ENCODE measurements at regions not wholly inside any gene's neighbourhood (a gene's known extent, or its start where the extent isn't known, plus 50 kb on each side); places are given as distances from the start of the nearest gene placed in this dataset.

GRCh38 chr1:185486346-185486745, 169.3 kb upstream of the IVNS1ABP start:
- TF ChIP-seq, protein P1, sequence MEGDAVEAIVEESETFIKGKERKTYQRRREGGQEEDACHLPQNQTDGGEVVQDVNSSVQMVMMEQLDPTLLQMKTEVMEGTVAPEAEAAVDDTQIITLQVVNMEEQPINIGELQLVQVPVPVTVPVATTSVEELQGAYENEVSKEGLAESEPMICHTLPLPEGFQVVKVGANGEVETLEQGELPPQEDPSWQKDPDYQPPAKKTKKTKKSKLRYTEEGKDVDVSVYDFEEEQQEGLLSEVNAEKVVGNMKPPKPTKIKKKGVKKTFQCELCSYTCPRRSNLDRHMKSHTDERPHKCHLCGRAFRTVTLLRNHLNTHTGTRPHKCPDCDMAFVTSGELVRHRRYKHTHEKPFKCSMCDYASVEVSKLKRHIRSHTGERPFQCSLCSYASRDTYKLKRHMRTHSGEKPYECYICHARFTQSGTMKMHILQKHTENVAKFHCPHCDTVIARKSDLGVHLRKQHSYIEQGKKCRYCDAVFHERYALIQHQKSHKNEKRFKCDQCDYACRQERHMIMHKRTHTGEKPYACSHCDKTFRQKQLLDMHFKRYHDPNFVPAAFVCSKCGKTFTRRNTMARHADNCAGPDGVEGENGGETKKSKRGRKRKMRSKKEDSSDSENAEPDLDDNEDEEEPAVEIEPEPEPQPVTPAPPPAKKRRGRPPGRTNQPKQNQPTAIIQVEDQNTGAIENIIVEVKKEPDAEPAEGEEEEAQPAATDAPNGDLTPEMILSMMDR (IDR thresholded peaks at IDR 0.05; ENCODE audit: insufficient read depth, low read depth, low read length, missing control alignments), result no peak
- DNase-seq (ENCODE audit: low read depth), result no peak
- no peak overlapping the region for H3K4me3 ChIP-seq (ENCODE audit: low read depth, low read length)

DNA sequence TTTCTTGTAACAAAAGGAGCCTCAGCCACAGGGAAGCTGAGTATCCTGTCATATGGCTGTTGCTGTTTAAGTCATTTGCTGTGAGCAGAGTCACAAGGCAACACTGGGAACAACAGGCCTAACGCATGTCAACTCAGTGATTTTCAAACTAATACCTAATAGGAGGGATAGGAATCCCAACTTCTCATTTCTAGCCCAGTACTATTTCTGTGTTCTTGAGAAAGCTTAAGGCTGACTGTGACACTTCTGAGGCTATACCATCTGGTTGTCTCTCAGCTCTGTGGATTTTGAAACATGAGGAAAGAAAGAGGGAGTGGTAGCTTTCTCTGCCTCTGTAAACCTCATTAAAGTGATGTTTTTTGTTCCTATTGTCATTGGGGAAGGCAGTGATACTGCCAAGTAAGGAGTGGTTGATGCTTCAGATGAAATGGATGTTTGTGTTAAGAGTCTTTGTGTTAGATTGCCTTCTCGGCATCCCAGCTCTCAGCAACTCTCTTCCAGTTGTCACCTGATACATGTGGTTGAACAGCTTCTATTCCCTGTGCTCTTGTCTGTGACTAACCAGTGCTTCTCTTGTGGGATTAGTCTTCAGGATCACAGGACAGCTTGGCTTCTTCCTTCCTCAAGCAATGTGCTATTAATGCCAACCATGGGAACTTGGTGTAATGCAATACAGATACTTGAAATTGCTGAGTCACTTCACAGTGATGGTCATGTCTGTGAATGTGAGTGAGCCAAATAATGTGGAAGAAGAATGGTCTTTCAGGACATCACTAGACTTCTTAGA, 166.8 kb upstream of the IVNS1ABP start:
- TF ChIP-seq, protein P1 (IDR thresholded peaks at IDR 0.05; ENCODE audit: insufficient read depth, low read depth, low read length, missing control alignments), result no peak
- no peak for DNase-seq (ENCODE audit: low read depth)
- H3K4me3 ChIP-seq (ENCODE audit: low read depth, low read length), result no peak overlapping the region

- TF ChIP-seq, protein P1 (IDR thresholded peaks at IDR 0.05; ENCODE audit: insufficient read depth, low read depth, low read length, missing control alignments), result no peak
- no peak for DNase-seq (ENCODE audit: low read depth)
- H3K4me3 ChIP-seq (ENCODE audit: low read depth, low read length), result no peak overlapping the region
These were observed 166.2 kb upstream of the IVNS1ABP start for GRCh38 chr1:185483217-185483616.

DNA sequence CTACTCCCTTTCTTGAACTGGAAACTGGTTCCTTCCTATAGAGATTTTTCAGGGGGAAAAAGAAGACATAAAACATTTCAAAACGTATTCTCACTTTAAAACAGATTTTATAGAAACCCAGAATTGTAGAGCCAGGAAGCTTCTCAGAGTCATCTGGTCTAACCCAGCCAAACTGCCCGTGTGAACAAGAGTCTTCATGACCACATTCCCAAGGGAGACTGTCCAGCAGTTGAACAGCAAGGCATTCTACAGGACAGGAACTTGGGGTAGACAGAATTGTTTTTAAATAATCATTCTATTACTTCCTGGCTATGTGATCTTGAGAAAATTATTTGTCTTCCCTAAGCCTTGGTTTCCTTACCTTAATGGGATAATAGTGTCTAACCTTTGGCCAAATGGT, 163.5 kb upstream of the IVNS1ABP start:
- H3K4me3 ChIP-seq (ENCODE audit: low read depth, low read length), result no peak overlapping the region
- no peak for DNase-seq (ENCODE audit: low read depth)
- TF ChIP-seq, protein P1 (IDR thresholded peaks at IDR 0.05; ENCODE audit: insufficient read depth, low read depth, low read length, missing control alignments), result no peak

GRCh38 chr1:185479796-185480195, 162.8 kb upstream of the IVNS1ABP start:
- DNase-seq (ENCODE audit: low read depth), result no peak
- H3K4me3 ChIP-seq (ENCODE audit: low read depth, low read length), result no peak overlapping the region
- TF ChIP-seq, protein P1 (IDR thresholded peaks at IDR 0.05; ENCODE audit: insufficient read depth, low read depth, low read length, missing control alignments), result no peak

GRCh38 chr1:185478877-185479276, 161.8 kb upstream of the IVNS1ABP start:
- TF ChIP-seq, protein P1 (IDR thresholded peaks at IDR 0.05; ENCODE audit: insufficient read depth, low read depth, low read length, missing control alignments), result no peak
- H3K4me3 ChIP-seq (ENCODE audit: low read depth, low read length), result no peak overlapping the region
- DNase-seq (ENCODE audit: low read depth), result peak; percentile 3

Data from GM12865 (cell line).